SU-DHL-6 (cell line): ENCODE measurements at regions not wholly inside any gene's neighbourhood (a gene's known extent, or its start where the extent isn't known, plus 50 kb on each side); places are given as distances from the start of the nearest gene placed in this dataset.

Experiments
- EZH2phosphoT487 ChIP-seq: fragments of 200-600 bp; sonication (generic), shearing (Covaris generic); conservative IDR thresholded peaks from 2 replicates; pipeline ENCODE4 v1.6.1; 2018; ENCODE audit warnings: mild to moderate bottlenecking, antibody characterized with exemption, low read length, moderate library complexity, mixed read lengths
- TF ChIP-seq, protein P1 (sequence below): fragments of 200-600 bp; sonication (generic); IDR thresholded peaks from one replicate; pipeline ENCODE4 v1.5.1; 2017; ENCODE audit warnings: antibody characterized with exemption, mild to moderate bottlenecking, low read length, moderate library complexity; ENCODE audit not compliant: insufficient read depth, poor library complexity, severe bottlenecking

DNA sequence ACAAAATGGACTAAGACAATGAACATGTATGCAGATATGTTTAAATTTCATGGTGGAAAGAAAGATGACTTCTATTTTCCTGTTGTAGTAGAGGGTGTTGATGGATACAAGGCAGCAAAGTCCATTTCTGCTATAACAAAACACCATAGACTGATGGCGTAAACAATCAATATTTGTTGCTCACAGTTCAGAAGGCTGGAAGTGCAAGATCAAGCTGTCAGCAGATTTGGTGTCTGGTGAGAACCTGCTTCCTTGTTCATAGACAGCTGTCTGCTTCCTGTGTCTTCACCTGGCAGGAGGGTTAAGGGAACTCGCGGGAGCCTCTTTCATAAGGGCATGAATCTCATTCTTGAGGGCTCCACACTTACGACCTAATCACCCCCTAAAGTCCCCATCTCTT is 83.0 kb upstream of the ELOVL5 start:
- TF ChIP-seq, protein P1, sequence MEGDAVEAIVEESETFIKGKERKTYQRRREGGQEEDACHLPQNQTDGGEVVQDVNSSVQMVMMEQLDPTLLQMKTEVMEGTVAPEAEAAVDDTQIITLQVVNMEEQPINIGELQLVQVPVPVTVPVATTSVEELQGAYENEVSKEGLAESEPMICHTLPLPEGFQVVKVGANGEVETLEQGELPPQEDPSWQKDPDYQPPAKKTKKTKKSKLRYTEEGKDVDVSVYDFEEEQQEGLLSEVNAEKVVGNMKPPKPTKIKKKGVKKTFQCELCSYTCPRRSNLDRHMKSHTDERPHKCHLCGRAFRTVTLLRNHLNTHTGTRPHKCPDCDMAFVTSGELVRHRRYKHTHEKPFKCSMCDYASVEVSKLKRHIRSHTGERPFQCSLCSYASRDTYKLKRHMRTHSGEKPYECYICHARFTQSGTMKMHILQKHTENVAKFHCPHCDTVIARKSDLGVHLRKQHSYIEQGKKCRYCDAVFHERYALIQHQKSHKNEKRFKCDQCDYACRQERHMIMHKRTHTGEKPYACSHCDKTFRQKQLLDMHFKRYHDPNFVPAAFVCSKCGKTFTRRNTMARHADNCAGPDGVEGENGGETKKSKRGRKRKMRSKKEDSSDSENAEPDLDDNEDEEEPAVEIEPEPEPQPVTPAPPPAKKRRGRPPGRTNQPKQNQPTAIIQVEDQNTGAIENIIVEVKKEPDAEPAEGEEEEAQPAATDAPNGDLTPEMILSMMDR = no peak
- no peak for TF ChIP-seq EZH2phosphoT487
